Natural killer cell (primary cell): ENCODE measurements at regions not wholly inside any gene's neighbourhood (a gene's known extent, or its start where the extent isn't known, plus 50 kb on each side); places are given as distances from the start of the nearest gene placed in this dataset.

Experiments
- ATAC-seq, 3 donors: fragments of 150-1000 bp in 2 of 3; fragments of 200-7000 bp in 1 of 3; cut with Tn5 transposase; 1 replicate in 1 of 3; 2 replicates in 2 of 3; pipeline ENCODE4 v1.10.0; 2021; ENCODE audit warnings: mild to moderate bottlenecking in 2 of 3, moderate library complexity in 2 of 3
- DNase-seq, 2 donors: peaks; one replicate each; pipeline versions ENCODE4 v3.0.0 to v3.0.0-alpha.2; 2013 to 2021; ENCODE audit warnings: mixed read lengths in 1 of 2
- H3K27ac ChIP-seq: one replicate; pipeline ENCODE4 v1.5.1; 2013; ENCODE audit warnings: mild to moderate bottlenecking, low read length
- H3K27me3 ChIP-seq: one replicate; pipeline ENCODE4 v1.6.1; 2013; ENCODE audit warnings: low read length; ENCODE audit not compliant: control insufficient read depth, insufficient read depth
- H3K36me3 ChIP-seq: one replicate; pipeline ENCODE4 v1.6.1; 2013; ENCODE audit warnings: low read length; ENCODE audit not compliant: control insufficient read depth, insufficient read depth
- H3K4me1 ChIP-seq: one replicate; pipeline ENCODE4 v1.6.1; 2013; ENCODE audit warnings: low read length; ENCODE audit not compliant: control insufficient read depth, insufficient read depth
- H3K4me3 ChIP-seq: one replicate; pipeline ENCODE4 v1.5.1; 2013; ENCODE audit warnings: low read length
- H3K9me3 ChIP-seq: one replicate; pipeline ENCODE4 v1.6.1; 2013; ENCODE audit warnings: low read length; ENCODE audit not compliant: control insufficient read depth, insufficient read depth
- H3K27ac Mint-ChIP-seq, 2 donors: one replicate each; pipeline ENCODE4 v1.8.0; 2022; ENCODE audit warnings: mild to moderate bottlenecking in 2 of 2, mixed read lengths in 2 of 2, moderate library complexity in 1 of 2
- H3K27me3 Mint-ChIP-seq, 2 donors: one replicate each; pipeline ENCODE4 v1.8.0; 2022; ENCODE audit warnings: low read depth in 2 of 2, mixed read lengths in 2 of 2
- H3K36me3 Mint-ChIP-seq: one replicate; pipeline ENCODE4 v1.8.0; 2022; ENCODE audit warnings: mixed read lengths
- H3K4me1 Mint-ChIP-seq, 2 donors: one replicate each; pipeline ENCODE4 v1.8.0; 2022; ENCODE audit warnings: mixed read lengths in 2 of 2
- H3K4me3 Mint-ChIP-seq: one replicate; pipeline ENCODE4 v1.8.0; 2022; ENCODE audit warnings: mild to moderate bottlenecking, moderate library complexity, mixed read lengths
- H3K9me3 Mint-ChIP-seq, 2 donors: one replicate each; pipeline ENCODE4 v1.8.0; 2022; ENCODE audit warnings: mixed read lengths in 2 of 2
- CTCF ChIP-seq: fragments of 200-600 bp; IDR thresholded peaks from one replicate; pipeline ENCODE4 v1.8.0; 2022; ENCODE audit warnings: antibody characterized with exemption
- WGBS: methylation state at CpG from one replicate; pipeline ENCODE4 v1.1.7; 2013; ENCODE audit warnings: missing lambda C conversion rate; ENCODE audit not compliant: insufficient coverage; 5-methylcytosine and 5-hydroxymethylcytosine counted together
- intact Hi-C: fragments of 100-400 bp; cut with micrococcal nuclease; formaldehyde crosslinking; loops from one replicate; pipeline ENCODE4 v1.14.2; 2022

GRCh38 chr10:30560326-30560725 is 69.2 kb downstream of the LYZL2 start:
- WGBS = 85% methylated on average over 1 of the region's 2 CpGs
- Histone ChIP-seq H3K4me1 (no peaks in the 10 kb centered on the region), H3K36me3 (no peaks in the 10 kb centered on the region), H3K9me3 (no peaks in the 10 kb centered on the region), H3K27ac (no peak overlapping the region), H3K27me3 (no peaks in the 10 kb centered on the region), H3K4me3 (no peak overlapping the region)
- H3K4me1 Mint-ChIP-seq = no peaks in the 10 kb centered on the region
- intact Hi-C loops = no loop called here
- no peak overlapping the region for H3K4me3 Mint-ChIP-seq
- no peak overlapping the region for H3K27ac Mint-ChIP-seq
- ATAC-seq (no peak), DNase-seq (no peak)
- no peaks in the 10 kb centered on the region for H3K36me3 Mint-ChIP-seq
- no peaks in the 10 kb centered on the region for H3K27me3 Mint-ChIP-seq
- H3K9me3 Mint-ChIP-seq = no peaks in the 10 kb centered on the region
- no peak for TF ChIP-seq CTCF

- Histone ChIP-seq H3K27me3 (no peaks in the 10 kb centered on the region), H3K4me3 (no peak overlapping the region), H3K36me3 (no peaks in the 10 kb centered on the region), H3K27ac (no peak overlapping the region), H3K4me1 (no peaks in the 10 kb centered on the region), H3K9me3 (no peaks in the 10 kb centered on the region)
- Mint-ChIP-seq H3K27ac (no peak overlapping the region), H3K9me3 (no peaks in the 10 kb centered on the region), H3K36me3 (no peaks in the 10 kb centered on the region), H3K4me1 (peaks cover 0 to 5% of the 10 kb centered on the region in 2 donors), H3K4me3 (no peak overlapping the region), H3K27me3 (no peaks in the 10 kb centered on the region)
- intact Hi-C loops = no loop called here
- TF ChIP-seq CTCF = no peak
- WGBS = 88% methylated on average over 9 of the region's 9 CpGs
- no peak for ATAC-seq
- DNase-seq = no peak
Observed at GRCh38 chr10:30559180-30559579, 70.4 kb downstream of the LYZL2 start.

GRCh38 chr10:30558411-30558810 is 71.1 kb downstream of the LYZL2 start:
- no peaks in the 10 kb centered on the region for H3K9me3 Mint-ChIP-seq
- Histone ChIP-seq H3K4me3 (no peak overlapping the region), H3K9me3 (no peaks in the 10 kb centered on the region), H3K4me1 (no peaks in the 10 kb centered on the region), H3K27ac (no peak overlapping the region), H3K27me3 (no peaks in the 10 kb centered on the region), H3K36me3 (no peaks in the 10 kb centered on the region)
- no peaks in the 10 kb centered on the region for H3K36me3 Mint-ChIP-seq
- H3K27me3 Mint-ChIP-seq = no peaks in the 10 kb centered on the region
- DNase-seq = no peak
- intact Hi-C loops = no loop called here
- WGBS = 89% methylated on average over 12 of the region's 14 CpGs
- no peak for TF ChIP-seq CTCF
- H3K27ac Mint-ChIP-seq = no peak overlapping the region
- H3K4me1 Mint-ChIP-seq = peaks cover 0 to 12% of the 10 kb centered on the region in 2 donors
- ATAC-seq = no peak
- H3K4me3 Mint-ChIP-seq = no peak overlapping the region

GRCh38 chr10:30557884-30558283 is 71.7 kb downstream of the LYZL2 start:
- Histone ChIP-seq H3K27me3 (no peaks in the 10 kb centered on the region), H3K36me3 (no peaks in the 10 kb centered on the region), H3K9me3 (no peaks in the 10 kb centered on the region), H3K27ac (no peak overlapping the region), H3K4me1 (no peaks in the 10 kb centered on the region), H3K4me3 (no peak overlapping the region)
- ATAC-seq (no peak), DNase-seq (no peak)
- no peaks in the 10 kb centered on the region for H3K36me3 Mint-ChIP-seq
- no peak overlapping the region for H3K27ac Mint-ChIP-seq
- TF ChIP-seq CTCF = no peak
- no peak overlapping the region for H3K4me3 Mint-ChIP-seq
- H3K27me3 Mint-ChIP-seq = no peaks in the 10 kb centered on the region
- H3K4me1 Mint-ChIP-seq = peaks cover 0 to 14% of the 10 kb centered on the region in 2 donors
- H3K9me3 Mint-ChIP-seq = no peaks in the 10 kb centered on the region
- intact Hi-C loops = no loop called here
- 92% methylated on average over 8 of the region's 8 CpGs for WGBS
